Type B pancreatic cell (in vitro differentiated cells): ENCODE measurements at regions not wholly inside any gene's neighbourhood (a gene's known extent, or its start where the extent isn't known, plus 50 kb on each side); places are given as distances from the start of the nearest gene placed in this dataset.

Experiments
- DNase-seq: peaks from one replicate; pipeline ENCODE4 v3.0.0; 2021; ENCODE audit warnings: mixed read lengths; ENCODE audit not compliant: unreplicated experiment; ENCODE audit errors: extremely low spot score
- H3K27ac Mint-ChIP-seq: 2 replicates; pipeline ENCODE4 v1.8.0; 2021; ENCODE audit warnings: mild to moderate bottlenecking, mixed read lengths
- H3K27me3 Mint-ChIP-seq: 2 replicates; pipeline ENCODE4 v1.8.0; 2021; ENCODE audit warnings: mixed read lengths
- H3K36me3 Mint-ChIP-seq: 2 replicates; pipeline ENCODE4 v1.8.0; 2021; ENCODE audit warnings: mixed read lengths
- H3K4me1 Mint-ChIP-seq: one replicate; pipeline ENCODE4 v1.8.0; 2021; ENCODE audit warnings: mixed read lengths; ENCODE audit not compliant: unreplicated experiment
- H3K4me3 Mint-ChIP-seq: 2 replicates; pipeline ENCODE4 v1.8.0; 2021; ENCODE audit warnings: mild to moderate bottlenecking, mixed read lengths
- H3K9me3 Mint-ChIP-seq: 2 replicates; pipeline ENCODE4 v1.8.0; 2021; ENCODE audit warnings: mixed read lengths
- TF ChIP-seq, protein P1 (sequence below): fragments of 200-600 bp; sonication (generic); conservative IDR thresholded peaks from 2 replicates; pipeline ENCODE4 v1.5.0; 2021; ENCODE audit warnings: antibody characterized with exemption, mild to moderate bottlenecking

DNA sequence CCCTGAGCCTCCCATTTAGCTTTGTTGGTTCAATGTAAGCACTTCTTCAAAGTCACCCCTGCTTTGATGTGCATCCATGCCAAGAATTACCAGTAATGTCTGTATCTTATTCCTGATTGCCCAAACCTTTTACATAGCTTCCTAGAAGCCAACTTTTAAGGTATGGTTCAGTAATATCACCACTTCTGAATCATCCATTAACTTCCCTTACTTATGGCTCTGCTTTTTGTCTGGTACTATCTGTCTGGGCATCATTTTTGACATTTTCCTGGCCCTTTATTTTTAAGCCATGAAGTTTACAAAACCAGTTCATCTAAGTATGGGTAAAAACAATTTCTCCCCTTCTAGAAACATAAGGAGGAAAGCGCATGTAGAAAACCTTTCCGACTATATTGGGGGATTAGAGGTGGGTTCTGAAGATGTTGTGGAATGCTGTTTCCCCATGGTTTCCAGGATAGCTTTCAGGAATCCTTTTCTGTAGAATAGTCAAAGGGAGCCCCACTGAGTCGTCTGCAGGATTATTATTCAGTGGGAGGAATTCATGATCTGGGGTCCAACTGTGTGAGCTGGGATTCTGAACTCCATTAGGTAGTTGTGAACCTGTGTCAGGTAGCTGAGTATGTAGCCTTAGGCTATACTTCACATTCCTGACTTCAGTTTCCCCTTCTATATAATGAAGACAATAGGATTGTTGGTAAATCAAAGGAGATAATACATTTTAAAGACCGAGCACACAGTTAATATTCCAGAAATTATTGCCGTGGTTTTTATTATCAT is 163.8 kb downstream of the SUCLA2 start:
- TF ChIP-seq, protein P1, sequence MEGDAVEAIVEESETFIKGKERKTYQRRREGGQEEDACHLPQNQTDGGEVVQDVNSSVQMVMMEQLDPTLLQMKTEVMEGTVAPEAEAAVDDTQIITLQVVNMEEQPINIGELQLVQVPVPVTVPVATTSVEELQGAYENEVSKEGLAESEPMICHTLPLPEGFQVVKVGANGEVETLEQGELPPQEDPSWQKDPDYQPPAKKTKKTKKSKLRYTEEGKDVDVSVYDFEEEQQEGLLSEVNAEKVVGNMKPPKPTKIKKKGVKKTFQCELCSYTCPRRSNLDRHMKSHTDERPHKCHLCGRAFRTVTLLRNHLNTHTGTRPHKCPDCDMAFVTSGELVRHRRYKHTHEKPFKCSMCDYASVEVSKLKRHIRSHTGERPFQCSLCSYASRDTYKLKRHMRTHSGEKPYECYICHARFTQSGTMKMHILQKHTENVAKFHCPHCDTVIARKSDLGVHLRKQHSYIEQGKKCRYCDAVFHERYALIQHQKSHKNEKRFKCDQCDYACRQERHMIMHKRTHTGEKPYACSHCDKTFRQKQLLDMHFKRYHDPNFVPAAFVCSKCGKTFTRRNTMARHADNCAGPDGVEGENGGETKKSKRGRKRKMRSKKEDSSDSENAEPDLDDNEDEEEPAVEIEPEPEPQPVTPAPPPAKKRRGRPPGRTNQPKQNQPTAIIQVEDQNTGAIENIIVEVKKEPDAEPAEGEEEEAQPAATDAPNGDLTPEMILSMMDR, result no peak
- Mint-ChIP-seq H3K27me3 (peaks cover 6% of the 10 kb centered on the region), H3K27ac (no peak overlapping the region), H3K9me3 (no peaks in the 10 kb centered on the region), H3K36me3 (no peaks in the 10 kb centered on the region), H3K4me1 (no peaks in the 10 kb centered on the region), H3K4me3 (no peak overlapping the region)
- no peak for DNase-seq

GRCh38 chr13:47835470-47836228 is 165.4 kb downstream of the SUCLA2 start:
- no peaks in the 10 kb centered on the region for H3K9me3 Mint-ChIP-seq
- no peaks in the 10 kb centered on the region for H3K36me3 Mint-ChIP-seq
- H3K27ac Mint-ChIP-seq, result no peak overlapping the region

DNA sequence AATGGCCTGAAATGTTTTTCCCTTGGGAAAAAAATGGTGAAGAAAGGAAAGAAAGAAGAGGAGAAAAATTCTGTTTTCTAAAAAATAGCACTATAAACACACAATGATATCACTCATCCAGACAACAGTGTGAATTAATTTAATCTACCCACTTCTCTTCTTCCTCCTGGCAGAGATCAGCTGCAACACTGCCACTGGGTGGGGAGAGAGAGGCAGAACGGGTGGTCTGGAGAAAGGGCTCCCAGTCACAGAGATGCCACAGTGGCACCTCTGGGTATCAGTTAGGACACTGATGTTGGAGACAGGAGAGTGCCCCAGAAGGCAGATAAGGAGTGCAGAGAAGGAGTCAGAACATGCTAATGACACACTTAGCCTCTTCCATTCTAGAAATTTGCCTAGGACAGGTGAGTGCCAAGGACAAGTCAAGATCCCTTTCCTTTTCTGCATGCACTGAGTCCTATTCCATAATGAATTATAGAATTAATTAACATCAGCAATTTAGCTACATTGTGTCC is 168.6 kb downstream of the SUCLA2 start:
- H3K27me3 Mint-ChIP-seq, result peaks cover 3% of the 10 kb centered on the region
- TF ChIP-seq, protein P1, result no peak
- no peak for DNase-seq
- H3K4me1 Mint-ChIP-seq, result peaks cover 4% of the 10 kb centered on the region
- no peaks in the 10 kb centered on the region for H3K9me3 Mint-ChIP-seq
- H3K36me3 Mint-ChIP-seq, result no peaks in the 10 kb centered on the region
- no peak overlapping the region for H3K4me3 Mint-ChIP-seq
- no peak overlapping the region for H3K27ac Mint-ChIP-seq

More at GRCh38 chr13:47835470-47836228, 165.4 kb downstream of the SUCLA2 start:
- H3K27me3 Mint-ChIP-seq, result peaks cover 5% of the 10 kb centered on the region
- TF ChIP-seq, protein P1, result no peak
- H3K4me1 Mint-ChIP-seq, result peaks cover 4% of the 10 kb centered on the region
- H3K4me3 Mint-ChIP-seq, result no peak overlapping the region
- no peak for DNase-seq

DNA sequence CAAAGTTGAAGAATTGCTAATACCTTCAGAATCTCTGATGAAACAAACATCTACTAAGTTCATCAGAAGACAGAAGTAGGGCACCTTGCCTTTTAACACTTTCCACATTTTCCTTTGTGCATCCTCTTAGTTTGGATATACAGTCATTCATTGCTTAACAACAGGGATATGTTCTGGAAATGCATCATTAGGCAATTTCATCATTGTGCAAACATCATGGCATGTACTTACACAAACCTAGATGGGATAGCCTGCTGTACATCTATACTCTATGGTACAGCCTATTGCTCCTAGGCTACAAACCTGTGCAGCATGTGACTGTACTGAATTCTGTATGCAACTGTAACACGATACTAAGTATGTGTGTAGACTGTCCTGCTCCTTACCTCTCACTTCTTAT is 169.8 kb downstream of the SUCLA2 start:
- Mint-ChIP-seq H3K9me3 (no peaks in the 10 kb centered on the region), H3K27me3 (peaks cover 3% of the 10 kb centered on the region), H3K4me3 (no peak overlapping the region), H3K36me3 (no peaks in the 10 kb centered on the region), H3K27ac (no peak overlapping the region), H3K4me1 (peaks cover 4% of the 10 kb centered on the region)
- TF ChIP-seq, protein P1, result no peak
- DNase-seq, result no peak

DNA sequence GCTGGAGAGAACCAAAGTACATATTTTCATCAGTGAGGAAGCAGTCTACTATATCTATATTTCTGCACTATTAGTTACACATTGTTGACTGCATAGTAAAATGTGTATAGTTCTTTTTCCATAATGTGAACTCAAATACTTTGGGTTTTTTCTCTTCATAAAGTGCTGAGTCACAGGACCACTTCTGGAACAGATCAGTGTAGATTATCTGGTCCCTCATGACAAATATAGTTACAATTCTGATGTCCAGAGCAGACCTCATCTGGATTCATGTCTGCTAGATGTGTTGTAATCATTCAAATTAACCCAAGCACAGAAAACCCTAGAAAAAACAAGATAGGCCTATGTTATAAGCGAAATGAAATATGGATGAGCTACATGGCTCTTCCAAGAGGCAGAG is 171.4 kb downstream of the SUCLA2 start:
- Mint-ChIP-seq H3K27ac (no peak overlapping the region), H3K4me3 (no peak overlapping the region), H3K4me1 (peaks cover 4% of the 10 kb centered on the region), H3K36me3 (no peaks in the 10 kb centered on the region), H3K27me3 (peaks cover 3% of the 10 kb centered on the region), H3K9me3 (peaks cover 6% of the 10 kb centered on the region)
- no peak for DNase-seq
- TF ChIP-seq, protein P1, result no peak
